HL-60 (cell line): ENCODE measurements at regions not wholly inside any gene's neighbourhood (a gene's known extent, or its start where the extent isn't known, plus 50 kb on each side); places are given as distances from the start of the nearest gene placed in this dataset.

Source experiments
- DNase-seq, 2 experiments: peaks; one replicate each; pipeline ENCODE4 v3.0.0-alpha.2; 2010 to 2020; ENCODE audit warnings: low read depth in 1 of 2, low spot score in 1 of 2
- H3K27ac ChIP-seq: fragments of 250-450 bp; sonication (Bioruptor Pico); replicated peaks from 2 replicates; pipeline ENCODE4 v1.5.1; 2020; ENCODE audit warnings: mild to moderate bottlenecking, moderate library complexity
- H3K27me3 ChIP-seq: fragments of 250-450 bp; sonication (Bioruptor Pico); 2 replicates; pipeline ENCODE4 v1.5.1; 2021; ENCODE audit warnings: mild to moderate bottlenecking, moderate library complexity; ENCODE audit not compliant: insufficient read depth, poor library complexity, severe bottlenecking
- H3K4me3 ChIP-seq: replicated peaks from 2 replicates; pipeline ENCODE4 v1.5.1; 2011; ENCODE audit warnings: mild to moderate bottlenecking, control low read depth, low read length; ENCODE audit not compliant: insufficient read depth
- GABPA ChIP-seq: IDR thresholded peaks from 2 replicates; pipeline ENCODE4 v1.6.1; 2012; ENCODE audit warnings: low read depth
- POLR2AphosphoS5 ChIP-seq: IDR thresholded peaks from 2 replicates; pipeline ENCODE4 v1.6.1; 2012; ENCODE audit warnings: low read depth
- SPI1 ChIP-seq: IDR thresholded peaks from 2 replicates; pipeline ENCODE4 v1.6.1; 2012; ENCODE audit warnings: low read depth, mild to moderate bottlenecking, borderline replicate concordance
- TF ChIP-seq, protein P1 (sequence below): IDR thresholded peaks from 2 replicates; pipeline ENCODE4 v1.6.1; 2012; ENCODE audit warnings: low read depth; ENCODE audit not compliant: insufficient replicate concordance
- TF ChIP-seq, protein P2 (sequence below): IDR thresholded peaks from one replicate; pipeline ENCODE4 v1.5.1; 2011; ENCODE audit warnings: low read length, control low read depth, inconsistent platforms; ENCODE audit not compliant: insufficient read depth

DNA sequence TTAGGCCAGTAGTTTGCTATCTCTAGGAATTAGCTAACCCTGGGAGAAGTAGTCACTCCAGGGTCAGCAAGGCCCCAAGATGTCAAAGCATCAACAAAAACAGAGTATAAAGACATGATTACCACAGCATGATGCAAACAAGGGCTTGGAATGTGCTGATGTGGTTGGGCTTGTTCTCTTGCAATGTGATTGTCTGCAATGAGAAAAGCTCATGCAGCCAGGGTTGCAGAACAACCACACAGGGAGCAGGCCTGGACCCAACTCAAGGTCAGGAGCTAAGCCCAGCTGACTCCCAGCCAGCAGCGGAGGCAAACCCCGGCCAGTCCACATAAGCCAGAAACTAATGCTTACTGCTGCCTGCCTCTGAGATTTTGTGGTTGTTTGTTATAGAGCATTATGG lies 132.4 kb upstream of the ZC3H12C start:
- peaks cover 2% of the 10 kb centered on the region for H3K27me3 ChIP-seq
- TF ChIP-seq, protein P1, sequence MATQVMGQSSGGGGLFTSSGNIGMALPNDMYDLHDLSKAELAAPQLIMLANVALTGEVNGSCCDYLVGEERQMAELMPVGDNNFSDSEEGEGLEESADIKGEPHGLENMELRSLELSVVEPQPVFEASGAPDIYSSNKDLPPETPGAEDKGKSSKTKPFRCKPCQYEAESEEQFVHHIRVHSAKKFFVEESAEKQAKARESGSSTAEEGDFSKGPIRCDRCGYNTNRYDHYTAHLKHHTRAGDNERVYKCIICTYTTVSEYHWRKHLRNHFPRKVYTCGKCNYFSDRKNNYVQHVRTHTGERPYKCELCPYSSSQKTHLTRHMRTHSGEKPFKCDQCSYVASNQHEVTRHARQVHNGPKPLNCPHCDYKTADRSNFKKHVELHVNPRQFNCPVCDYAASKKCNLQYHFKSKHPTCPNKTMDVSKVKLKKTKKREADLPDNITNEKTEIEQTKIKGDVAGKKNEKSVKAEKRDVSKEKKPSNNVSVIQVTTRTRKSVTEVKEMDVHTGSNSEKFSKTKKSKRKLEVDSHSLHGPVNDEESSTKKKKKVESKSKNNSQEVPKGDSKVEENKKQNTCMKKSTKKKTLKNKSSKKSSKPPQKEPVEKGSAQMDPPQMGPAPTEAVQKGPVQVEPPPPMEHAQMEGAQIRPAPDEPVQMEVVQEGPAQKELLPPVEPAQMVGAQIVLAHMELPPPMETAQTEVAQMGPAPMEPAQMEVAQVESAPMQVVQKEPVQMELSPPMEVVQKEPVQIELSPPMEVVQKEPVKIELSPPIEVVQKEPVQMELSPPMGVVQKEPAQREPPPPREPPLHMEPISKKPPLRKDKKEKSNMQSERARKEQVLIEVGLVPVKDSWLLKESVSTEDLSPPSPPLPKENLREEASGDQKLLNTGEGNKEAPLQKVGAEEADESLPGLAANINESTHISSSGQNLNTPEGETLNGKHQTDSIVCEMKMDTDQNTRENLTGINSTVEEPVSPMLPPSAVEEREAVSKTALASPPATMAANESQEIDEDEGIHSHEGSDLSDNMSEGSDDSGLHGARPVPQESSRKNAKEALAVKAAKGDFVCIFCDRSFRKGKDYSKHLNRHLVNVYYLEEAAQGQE: no peak
- no peak for TF ChIP-seq POLR2AphosphoS5
- no peak for TF ChIP-seq SPI1
- TF ChIP-seq GABPA: no peak
- TF ChIP-seq, protein P2, sequence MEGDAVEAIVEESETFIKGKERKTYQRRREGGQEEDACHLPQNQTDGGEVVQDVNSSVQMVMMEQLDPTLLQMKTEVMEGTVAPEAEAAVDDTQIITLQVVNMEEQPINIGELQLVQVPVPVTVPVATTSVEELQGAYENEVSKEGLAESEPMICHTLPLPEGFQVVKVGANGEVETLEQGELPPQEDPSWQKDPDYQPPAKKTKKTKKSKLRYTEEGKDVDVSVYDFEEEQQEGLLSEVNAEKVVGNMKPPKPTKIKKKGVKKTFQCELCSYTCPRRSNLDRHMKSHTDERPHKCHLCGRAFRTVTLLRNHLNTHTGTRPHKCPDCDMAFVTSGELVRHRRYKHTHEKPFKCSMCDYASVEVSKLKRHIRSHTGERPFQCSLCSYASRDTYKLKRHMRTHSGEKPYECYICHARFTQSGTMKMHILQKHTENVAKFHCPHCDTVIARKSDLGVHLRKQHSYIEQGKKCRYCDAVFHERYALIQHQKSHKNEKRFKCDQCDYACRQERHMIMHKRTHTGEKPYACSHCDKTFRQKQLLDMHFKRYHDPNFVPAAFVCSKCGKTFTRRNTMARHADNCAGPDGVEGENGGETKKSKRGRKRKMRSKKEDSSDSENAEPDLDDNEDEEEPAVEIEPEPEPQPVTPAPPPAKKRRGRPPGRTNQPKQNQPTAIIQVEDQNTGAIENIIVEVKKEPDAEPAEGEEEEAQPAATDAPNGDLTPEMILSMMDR: no peak
- DNase-seq: no peak

DNA sequence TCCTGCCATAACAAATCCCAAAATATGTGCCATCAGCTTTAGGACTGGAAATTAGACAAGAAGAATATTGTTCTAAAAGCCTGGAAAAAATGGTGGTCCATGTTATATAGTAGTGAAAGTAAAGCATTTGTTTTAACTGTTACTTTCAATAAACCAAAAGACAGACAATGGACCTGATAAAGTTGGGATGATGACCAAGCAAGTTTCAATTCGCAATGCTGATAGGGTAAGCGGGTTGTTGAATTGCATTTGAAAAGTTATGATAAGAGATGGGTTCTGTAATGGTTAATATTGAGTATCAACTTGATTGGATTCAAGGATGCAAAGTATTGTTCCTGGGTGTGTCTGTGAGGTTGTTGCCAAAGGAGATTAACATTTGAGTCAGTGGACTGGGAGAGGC lies 131.9 kb upstream of the ZC3H12C start:
- Histone ChIP-seq H3K27me3 (peaks cover 2% of the 10 kb centered on the region), H3K4me3 (no peak overlapping the region), H3K27ac (no peak overlapping the region)
- TF ChIP-seq, protein P1: no peak
- TF ChIP-seq, protein P2: no peak
- TF ChIP-seq GABPA: no peak
- no peak for TF ChIP-seq POLR2AphosphoS5
- no peak for TF ChIP-seq SPI1
- DNase-seq: no peak

More for the DNA sequence above, 132.4 kb upstream of the ZC3H12C start:
- H3K4me3 ChIP-seq: no peak overlapping the region
- H3K27ac ChIP-seq: no peak overlapping the region

DNA sequence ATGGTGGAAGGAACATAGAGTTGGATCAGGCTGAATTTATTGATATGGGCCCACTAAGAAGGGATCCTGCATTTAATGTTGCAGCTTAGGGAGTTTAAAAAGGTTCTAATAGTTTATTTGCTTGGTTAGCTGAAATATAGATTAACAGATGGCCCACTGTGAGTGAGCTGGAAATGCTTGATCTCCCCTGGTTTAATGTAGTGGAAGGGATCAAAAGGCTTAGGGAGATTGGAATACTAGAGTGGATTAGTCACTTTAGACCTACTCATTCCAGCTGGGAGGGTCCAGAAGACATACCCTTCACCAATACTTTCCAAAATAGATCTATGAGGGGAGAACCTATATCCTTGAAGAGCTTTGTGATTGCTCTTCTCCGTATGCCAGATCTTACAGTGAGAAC lies 130.1 kb upstream of the ZC3H12C start:
- peaks cover 2% of the 10 kb centered on the region for H3K27me3 ChIP-seq
- no peak overlapping the region for H3K27ac ChIP-seq
- no peak overlapping the region for H3K4me3 ChIP-seq
- DNase-seq: no peak
- TF ChIP-seq SPI1 (no peak), GABPA (no peak), POLR2AphosphoS5 (no peak)
- TF ChIP-seq, protein P1: no peak
- TF ChIP-seq, protein P2: no peak
